GM12875 (cell line): ENCODE measurements at regions not wholly inside any gene's neighbourhood (a gene's known extent, or its start where the extent isn't known, plus 50 kb on each side); places are given as distances from the start of the nearest gene placed in this dataset.

ENCODE experiments used
- H3K4me3 ChIP-seq: one replicate; pipeline ENCODE4 v1.5.1; 2011; ENCODE audit warnings: low read depth, low read length, control low read depth
- CTCF ChIP-seq: IDR thresholded peaks from 2 replicates; pipeline ENCODE4 v1.5.1; 2011; ENCODE audit warnings: low read depth, mild to moderate bottlenecking, control low read depth, inconsistent platforms, low read length, moderate library complexity, borderline replicate concordance; ENCODE audit not compliant: insufficient read depth

GRCh38 chr3:154992655-154993054 lies 87.5 kb upstream of the MME start:
- TF ChIP-seq CTCF = no peak
- H3K4me3 ChIP-seq = no peak overlapping the region

- H3K4me3 ChIP-seq = no peak overlapping the region
- TF ChIP-seq CTCF = no peak
Measured at GRCh38 chr3:154990543-154990942, 89.6 kb upstream of the MME start.

GRCh38 chr3:154987846-154988245 lies 92.3 kb upstream of the MME start:
- TF ChIP-seq CTCF = no peak
- no peak overlapping the region for H3K4me3 ChIP-seq

- no peak overlapping the region for H3K4me3 ChIP-seq
- no peak for TF ChIP-seq CTCF
Measured at GRCh38 chr3:154981664-154982063, 98.5 kb upstream of the MME start.

GRCh38 chr3:154981201-154981600 lies 98.9 kb upstream of the MME start:
- TF ChIP-seq CTCF = no peak
- H3K4me3 ChIP-seq = no peak overlapping the region

- H3K4me3 ChIP-seq = no peak overlapping the region
- TF ChIP-seq CTCF = no peak
Measured at GRCh38 chr3:154979331-154979730, 100.8 kb upstream of the MME start.

- TF ChIP-seq CTCF = no peak
- no peak overlapping the region for H3K4me3 ChIP-seq
Measured at GRCh38 chr3:154977666-154978065, 102.5 kb upstream of the MME start.
